ENCODE measurements at regions not wholly inside any gene's neighbourhood (a gene's known extent, or its start where the extent isn't known, plus 50 kb on each side); places are given as distances from the start of the nearest gene placed in this dataset.

DNA sequence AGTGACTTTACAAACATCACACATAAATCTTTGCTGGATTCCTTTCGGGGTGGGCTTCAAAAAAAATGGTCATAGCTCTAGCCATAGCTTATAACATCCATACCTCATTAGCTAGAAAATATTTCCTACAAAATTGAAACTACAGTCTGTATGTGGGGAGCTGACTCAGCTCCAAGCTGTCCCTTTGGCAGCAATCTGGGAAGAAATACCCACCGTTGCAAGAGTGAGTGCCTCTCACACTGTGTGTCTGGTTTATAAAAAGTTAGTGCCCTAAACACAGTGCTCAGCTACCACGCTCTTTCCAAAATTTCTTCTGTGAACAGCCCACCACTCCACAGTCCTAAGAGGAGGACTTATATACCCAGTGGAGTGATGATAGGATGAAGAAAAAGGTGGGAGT is 170.1 kb downstream of the RBM43 start:
- Histone ChIP-seq H3K4me2 (ENCODE audit: insufficient read depth, low read length) (no peak overlapping the region), H4K20me1 (ENCODE audit: insufficient read depth, low read length) (no peaks in the 10 kb centered on the region), H3K27ac (ENCODE audit: low read depth, low read length) (no peak overlapping the region), H2AFZ (ENCODE audit: low read length) (no peak overlapping the region), H3K27me3 (ENCODE audit: insufficient read depth, low read length) (no peaks in the 10 kb centered on the region), H3K9me3 (ENCODE audit: low read depth, low read length) (no peaks in the 10 kb centered on the region), H3K4me3 (ENCODE audit: insufficient read depth, low read length) (no peak overlapping the region), H3K4me1 (ENCODE audit: insufficient read depth, low read length) (no peaks in the 10 kb centered on the region), H3K79me2 (ENCODE audit: insufficient read depth, low read length) (no peaks in the 10 kb centered on the region), H3K36me3 (ENCODE audit: insufficient read depth, low read length) (no peaks in the 10 kb centered on the region)
- DNase-seq (ENCODE audit: insufficient read length, low spot score, missing footprints), result no peak
- TF ChIP-seq, protein P1, sequence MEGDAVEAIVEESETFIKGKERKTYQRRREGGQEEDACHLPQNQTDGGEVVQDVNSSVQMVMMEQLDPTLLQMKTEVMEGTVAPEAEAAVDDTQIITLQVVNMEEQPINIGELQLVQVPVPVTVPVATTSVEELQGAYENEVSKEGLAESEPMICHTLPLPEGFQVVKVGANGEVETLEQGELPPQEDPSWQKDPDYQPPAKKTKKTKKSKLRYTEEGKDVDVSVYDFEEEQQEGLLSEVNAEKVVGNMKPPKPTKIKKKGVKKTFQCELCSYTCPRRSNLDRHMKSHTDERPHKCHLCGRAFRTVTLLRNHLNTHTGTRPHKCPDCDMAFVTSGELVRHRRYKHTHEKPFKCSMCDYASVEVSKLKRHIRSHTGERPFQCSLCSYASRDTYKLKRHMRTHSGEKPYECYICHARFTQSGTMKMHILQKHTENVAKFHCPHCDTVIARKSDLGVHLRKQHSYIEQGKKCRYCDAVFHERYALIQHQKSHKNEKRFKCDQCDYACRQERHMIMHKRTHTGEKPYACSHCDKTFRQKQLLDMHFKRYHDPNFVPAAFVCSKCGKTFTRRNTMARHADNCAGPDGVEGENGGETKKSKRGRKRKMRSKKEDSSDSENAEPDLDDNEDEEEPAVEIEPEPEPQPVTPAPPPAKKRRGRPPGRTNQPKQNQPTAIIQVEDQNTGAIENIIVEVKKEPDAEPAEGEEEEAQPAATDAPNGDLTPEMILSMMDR (IDR thresholded peaks at IDR 0.05; ENCODE audit: extremely low read depth, low read depth, low read length), result no peak

DNA sequence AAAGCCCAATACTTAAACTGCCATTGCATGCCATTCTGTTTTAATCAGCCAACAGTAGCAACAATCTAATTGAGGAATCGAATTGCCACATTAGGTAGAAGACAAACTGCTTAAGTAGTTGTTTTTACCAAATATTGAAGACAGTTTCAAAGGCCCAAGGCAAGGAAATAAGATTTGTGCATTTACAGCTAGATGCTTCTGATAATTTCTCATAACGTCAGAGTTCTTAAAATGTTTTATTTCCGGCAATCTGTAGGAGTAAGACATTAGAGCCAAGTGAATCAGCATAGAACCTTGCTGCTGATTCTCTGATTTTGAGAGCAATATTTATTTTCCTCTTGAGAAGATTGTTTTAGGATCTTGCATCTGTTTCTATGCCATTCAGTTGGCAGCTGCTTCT is 174.3 kb downstream of the RBM43 start:
- TF ChIP-seq, protein P1 (IDR thresholded peaks at IDR 0.05; ENCODE audit: extremely low read depth, low read depth, low read length), result no peak
- H2AFZ ChIP-seq (ENCODE audit: low read length), result no peak overlapping the region
- H3K4me1 ChIP-seq (ENCODE audit: insufficient read depth, low read length), result peaks cover 2% of the 10 kb centered on the region
- H3K27me3 ChIP-seq (ENCODE audit: insufficient read depth, low read length), result no peaks in the 10 kb centered on the region
- H3K36me3 ChIP-seq (ENCODE audit: insufficient read depth, low read length), result no peaks in the 10 kb centered on the region
- H4K20me1 ChIP-seq (ENCODE audit: insufficient read depth, low read length), result no peaks in the 10 kb centered on the region
- H3K4me3 ChIP-seq (ENCODE audit: insufficient read depth, low read length), result no peak overlapping the region
- no peaks in the 10 kb centered on the region for H3K9me3 ChIP-seq (ENCODE audit: low read depth, low read length)
- no peak overlapping the region for H3K4me2 ChIP-seq (ENCODE audit: insufficient read depth, low read length)
- no peaks in the 10 kb centered on the region for H3K79me2 ChIP-seq (ENCODE audit: insufficient read depth, low read length)
- no peak overlapping the region for H3K27ac ChIP-seq (ENCODE audit: low read depth, low read length)
- DNase-seq (ENCODE audit: insufficient read length, low spot score, missing footprints), result no peak

DNA sequence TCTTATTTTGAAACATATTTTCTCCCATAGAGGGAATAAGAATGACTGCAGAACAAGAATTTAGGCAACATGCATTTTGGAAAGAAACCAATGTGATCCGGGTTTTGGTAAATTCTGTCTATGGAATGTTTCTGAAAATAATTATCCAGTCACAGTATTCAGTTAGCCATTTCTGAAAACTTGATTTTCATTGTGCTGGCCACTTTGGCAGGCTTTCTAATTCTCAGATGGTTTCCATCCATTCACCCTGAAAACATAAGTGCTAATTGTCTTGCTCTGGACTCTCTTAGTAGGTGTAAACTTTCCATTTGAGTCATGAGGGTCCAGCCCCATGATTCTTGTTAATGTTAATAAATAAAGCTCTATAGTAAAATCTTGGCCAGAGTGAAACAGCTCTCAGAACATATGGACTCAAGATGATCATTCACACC is 176.5 kb downstream of the RBM43 start:
- DNase-seq (ENCODE audit: insufficient read length, low spot score, missing footprints), result no peak
- no peak overlapping the region for H3K4me2 ChIP-seq (ENCODE audit: insufficient read depth, low read length)

DNA sequence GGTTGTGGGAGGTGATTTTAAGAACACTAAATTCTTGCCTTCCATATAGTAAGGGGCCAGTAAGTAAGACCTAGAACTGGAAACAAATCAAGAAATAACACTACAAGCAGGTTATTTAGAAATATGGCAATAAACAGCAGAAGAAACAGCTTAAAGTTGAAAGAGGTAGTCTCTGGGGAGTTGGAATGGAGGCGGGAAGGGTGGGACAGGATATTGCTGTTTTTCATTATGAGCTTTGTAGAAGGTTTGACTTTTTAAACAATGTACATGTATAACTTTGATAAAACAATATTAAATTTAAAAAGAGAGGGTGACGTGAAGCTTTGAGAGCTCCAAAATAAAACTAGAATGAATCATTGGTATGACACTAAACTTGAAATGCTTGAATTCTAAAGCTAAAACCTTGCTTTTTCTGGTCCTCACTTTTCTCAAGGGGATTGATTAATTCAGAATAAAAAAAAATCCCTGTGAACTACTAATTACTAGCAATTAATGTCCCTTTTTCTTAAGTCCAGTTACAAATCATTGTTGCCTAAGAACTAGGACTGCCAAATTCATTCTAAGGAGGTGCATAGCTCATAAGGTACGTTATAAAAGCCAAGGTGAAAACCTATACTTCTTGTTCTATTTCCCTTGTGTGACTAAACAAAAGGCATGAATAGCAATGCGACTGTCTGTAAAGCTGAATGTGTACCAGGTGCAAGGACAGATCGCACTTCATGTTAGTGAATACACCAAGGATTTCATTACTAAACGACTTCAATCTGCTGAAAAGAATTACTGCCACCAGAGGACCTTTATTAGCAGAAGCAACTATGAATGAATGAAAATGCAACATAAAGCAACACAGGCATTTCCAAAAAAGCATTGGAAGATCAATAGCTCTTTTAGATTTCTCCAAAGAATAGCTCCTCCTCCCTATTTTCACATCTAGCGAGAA is 177.5 kb downstream of the RBM43 start:
- no peak for DNase-seq (ENCODE audit: insufficient read length, low spot score, missing footprints)

More for the DNA sequence above, 176.5 kb downstream of the RBM43 start:
- no peaks in the 10 kb centered on the region for H4K20me1 ChIP-seq (ENCODE audit: insufficient read depth, low read length)
- H3K9me3 ChIP-seq (ENCODE audit: low read depth, low read length), result no peaks in the 10 kb centered on the region
- H2AFZ ChIP-seq (ENCODE audit: low read length), result no peak overlapping the region
- H3K79me2 ChIP-seq (ENCODE audit: insufficient read depth, low read length), result no peaks in the 10 kb centered on the region
- TF ChIP-seq, protein P1 (IDR thresholded peaks at IDR 0.05; ENCODE audit: extremely low read depth, low read depth, low read length), result no peak
- H3K36me3 ChIP-seq (ENCODE audit: insufficient read depth, low read length), result no peaks in the 10 kb centered on the region
- no peak overlapping the region for H3K4me3 ChIP-seq (ENCODE audit: insufficient read depth, low read length)
- peaks cover 2% of the 10 kb centered on the region for H3K4me1 ChIP-seq (ENCODE audit: insufficient read depth, low read length)
- H3K27me3 ChIP-seq (ENCODE audit: insufficient read depth, low read length), result no peaks in the 10 kb centered on the region
- no peak overlapping the region for H3K27ac ChIP-seq (ENCODE audit: low read depth, low read length)

More for the DNA sequence above, 177.5 kb downstream of the RBM43 start:
- Histone ChIP-seq H3K4me3 (ENCODE audit: insufficient read depth, low read length) (no peak overlapping the region), H3K4me2 (ENCODE audit: insufficient read depth, low read length) (no peak overlapping the region), H3K79me2 (ENCODE audit: insufficient read depth, low read length) (no peaks in the 10 kb centered on the region), H3K9me3 (ENCODE audit: low read depth, low read length) (no peaks in the 10 kb centered on the region), H3K4me1 (ENCODE audit: insufficient read depth, low read length) (peaks cover 2% of the 10 kb centered on the region), H3K27me3 (ENCODE audit: insufficient read depth, low read length) (no peaks in the 10 kb centered on the region), H3K36me3 (ENCODE audit: insufficient read depth, low read length) (no peaks in the 10 kb centered on the region), H2AFZ (ENCODE audit: low read length) (no peak overlapping the region), H4K20me1 (ENCODE audit: insufficient read depth, low read length) (no peaks in the 10 kb centered on the region), H3K27ac (ENCODE audit: low read depth, low read length) (no peak overlapping the region)
- TF ChIP-seq, protein P1 (IDR thresholded peaks at IDR 0.05; ENCODE audit: extremely low read depth, low read depth, low read length), result no peak

All from osteoblast (primary cell).